ENCODE measurements at regions not wholly inside any gene's neighbourhood (a gene's known extent, or its start where the extent isn't known, plus 50 kb on each side); places are given as distances from the start of the nearest gene placed in this dataset.
"Not testable (repeated sequence)": the region's sequence is repeated elsewhere in the genome, so short reads cannot be mapped to it uniquely, and the experiment has no call there.

- DNase-seq (ENCODE audit: low read depth in 1 of 2, low spot score in 1 of 2) = not testable (repeated sequence)
Measured at GRCh38 chr10:21034770-21035169, 137.7 kb upstream of the NEBL start.

- no peak for DNase-seq (ENCODE audit: low read depth in 1 of 2, low spot score in 1 of 2)
Measured at GRCh38 chr10:21034241-21034640, 137.1 kb upstream of the NEBL start.

GRCh38 chr10:21032587-21033319 lies 135.6 kb upstream of the NEBL start:
- no peak for DNase-seq (ENCODE audit: low read depth in 1 of 2, low spot score in 1 of 2)

GRCh38 chr10:21031232-21031795 lies 134.2 kb upstream of the NEBL start:
- DNase-seq (ENCODE audit: low read depth in 1 of 2, low spot score in 1 of 2) = no peak

- DNase-seq (ENCODE audit: low read depth in 1 of 2, low spot score in 1 of 2) = no peak
Measured at GRCh38 chr10:21030091-21030490, 133.0 kb upstream of the NEBL start.

- no peak for DNase-seq (ENCODE audit: low read depth in 1 of 2, low spot score in 1 of 2)
Measured at GRCh38 chr10:21022821-21023220, 125.7 kb upstream of the NEBL start.

GRCh38 chr10:21021843-21022594 lies 124.9 kb upstream of the NEBL start:
- no peak for DNase-seq (ENCODE audit: low read depth in 1 of 2, low spot score in 1 of 2)

- DNase-seq (ENCODE audit: low read depth in 1 of 2, low spot score in 1 of 2) = no peak
Measured at GRCh38 chr10:21021231-21021630, 124.1 kb upstream of the NEBL start.

- no peak for DNase-seq (ENCODE audit: low read depth in 1 of 2, low spot score in 1 of 2)
Measured at GRCh38 chr10:21020545-21020944, 123.4 kb upstream of the NEBL start.

GRCh38 chr10:21019436-21019835 lies 122.3 kb upstream of the NEBL start:
- DNase-seq (ENCODE audit: low read depth in 1 of 2, low spot score in 1 of 2) = no peak

GRCh38 chr10:21015851-21016250 lies 118.7 kb upstream of the NEBL start:
- DNase-seq (ENCODE audit: low read depth in 1 of 2, low spot score in 1 of 2) = no peak

GRCh38 chr10:21014141-21014540 lies 117.0 kb upstream of the NEBL start:
- DNase-seq (ENCODE audit: low read depth in 1 of 2, low spot score in 1 of 2) = no peak

GRCh38 chr10:21011433-21012018 lies 114.4 kb upstream of the NEBL start:
- no peak for DNase-seq (ENCODE audit: low read depth in 1 of 2, low spot score in 1 of 2)

- no peak for DNase-seq (ENCODE audit: low read depth in 1 of 2, low spot score in 1 of 2)
Measured at GRCh38 chr10:21010615-21011014, 113.5 kb upstream of the NEBL start.

GRCh38 chr10:21003240-21003822 lies 106.2 kb upstream of the NEBL start:
- DNase-seq (ENCODE audit: low read depth in 1 of 2, low spot score in 1 of 2) = no peak

- no peak for DNase-seq (ENCODE audit: low read depth in 1 of 2, low spot score in 1 of 2)
Measured at GRCh38 chr10:21002091-21002878, 105.2 kb upstream of the NEBL start.

GRCh38 chr10:20999699-21000098 lies 102.6 kb upstream of the NEBL start:
- DNase-seq (ENCODE audit: low read depth in 1 of 2, low spot score in 1 of 2) = no peak

- DNase-seq (ENCODE audit: low read depth in 1 of 2, low spot score in 1 of 2) = no peak
Measured at GRCh38 chr10:20998036-20998435, 100.9 kb upstream of the NEBL start.

- DNase-seq (ENCODE audit: low read depth in 1 of 2, low spot score in 1 of 2) = no peak
Measured at GRCh38 chr10:20995123-20995987, 98.2 kb upstream of the NEBL start.
